ENCODE measurements at regions not wholly inside any gene's neighbourhood (a gene's known extent, or its start where the extent isn't known, plus 50 kb on each side); places are given as distances from the start of the nearest gene placed in this dataset.

DNA sequence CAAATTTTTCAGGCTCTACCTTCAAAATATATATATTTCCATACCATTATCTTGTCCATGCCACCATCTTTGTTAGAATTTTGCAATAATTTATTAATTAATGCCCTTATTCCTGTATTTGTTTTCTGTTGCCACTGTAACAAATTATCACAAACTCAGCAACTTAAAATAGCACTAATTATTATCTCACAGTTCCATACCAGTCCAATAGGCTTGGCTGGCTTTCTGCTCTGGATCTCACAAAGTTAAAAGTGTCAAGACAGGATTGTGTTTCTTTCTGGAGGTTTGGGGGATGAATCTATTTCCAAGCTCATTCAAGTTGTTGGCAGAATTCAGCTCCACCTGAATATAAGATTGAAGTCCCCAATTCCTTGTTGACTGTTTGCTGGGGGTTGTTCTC lies 58.6 kb upstream of the SLC38A4 start:
- no peak for ATAC-seq
- peaks cover 3 to 7% of the 10 kb centered on the region in 2 donors for H3K4me1 ChIP-seq
- DNase-seq: no peak
- no peak overlapping the region for H3K27ac ChIP-seq
- in situ Hi-C loops (cut with MboI; ENCODE audit: low sequenced_read_pairs in 4 of 4) (no loop called here), intact Hi-C loops (cut with DNase I; ENCODE audit: low total_unique reads) (no loop called here)
- no peaks in the 10 kb centered on the region for H3K27me3 ChIP-seq
- H3K36me3 ChIP-seq: no peaks in the 10 kb centered on the region
- TF ChIP-seq, protein P1, sequence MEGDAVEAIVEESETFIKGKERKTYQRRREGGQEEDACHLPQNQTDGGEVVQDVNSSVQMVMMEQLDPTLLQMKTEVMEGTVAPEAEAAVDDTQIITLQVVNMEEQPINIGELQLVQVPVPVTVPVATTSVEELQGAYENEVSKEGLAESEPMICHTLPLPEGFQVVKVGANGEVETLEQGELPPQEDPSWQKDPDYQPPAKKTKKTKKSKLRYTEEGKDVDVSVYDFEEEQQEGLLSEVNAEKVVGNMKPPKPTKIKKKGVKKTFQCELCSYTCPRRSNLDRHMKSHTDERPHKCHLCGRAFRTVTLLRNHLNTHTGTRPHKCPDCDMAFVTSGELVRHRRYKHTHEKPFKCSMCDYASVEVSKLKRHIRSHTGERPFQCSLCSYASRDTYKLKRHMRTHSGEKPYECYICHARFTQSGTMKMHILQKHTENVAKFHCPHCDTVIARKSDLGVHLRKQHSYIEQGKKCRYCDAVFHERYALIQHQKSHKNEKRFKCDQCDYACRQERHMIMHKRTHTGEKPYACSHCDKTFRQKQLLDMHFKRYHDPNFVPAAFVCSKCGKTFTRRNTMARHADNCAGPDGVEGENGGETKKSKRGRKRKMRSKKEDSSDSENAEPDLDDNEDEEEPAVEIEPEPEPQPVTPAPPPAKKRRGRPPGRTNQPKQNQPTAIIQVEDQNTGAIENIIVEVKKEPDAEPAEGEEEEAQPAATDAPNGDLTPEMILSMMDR (IDR thresholded peaks at IDR 0.05 in 4 of 5, conservative IDR thresholded peaks at IDR 0.05 in 1 of 5): no peak
- no peak for TF ChIP-seq POLR2A (IDR thresholded peaks at IDR 0.05)
- H3K4me3 ChIP-seq: no peak overlapping the region
- H3K9me3 ChIP-seq: no peaks in the 10 kb centered on the region

DNA sequence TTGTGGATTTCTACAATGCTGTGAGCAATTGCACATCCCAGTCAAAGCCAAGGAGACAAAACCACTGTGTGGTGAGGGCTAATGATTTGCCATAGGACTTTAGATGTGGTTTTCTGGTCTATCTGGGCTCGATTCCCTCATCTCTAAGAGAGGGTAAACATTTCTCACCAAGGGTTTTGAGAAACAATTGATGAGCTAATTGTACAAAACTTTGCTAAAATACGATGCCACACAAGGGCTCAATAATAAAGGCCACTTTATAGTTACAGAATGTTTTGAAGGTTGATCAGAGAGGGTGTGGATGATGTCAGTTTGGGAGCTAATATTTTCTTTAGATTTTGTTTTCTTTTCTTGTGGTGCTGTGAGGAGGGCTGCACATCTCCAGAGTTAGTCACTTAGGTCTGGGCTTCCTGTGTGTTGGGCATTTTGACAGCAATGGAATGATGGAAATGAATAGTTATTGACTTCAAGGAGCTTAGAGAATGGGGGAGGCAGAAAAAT lies 60.8 kb upstream of the SLC38A4 start:
- Histone ChIP-seq H3K4me1 (peaks cover 14 to 15% of the 10 kb centered on the region in 2 donors), H3K4me3 (no peak overlapping the region), H3K27ac (no peak overlapping the region), H3K27me3 (no peaks in the 10 kb centered on the region), H3K36me3 (no peaks in the 10 kb centered on the region), H3K9me3 (no peaks in the 10 kb centered on the region)
- no peak for TF ChIP-seq POLR2A (IDR thresholded peaks at IDR 0.05)
- TF ChIP-seq, protein P1 (IDR thresholded peaks at IDR 0.05 in 4 of 5, conservative IDR thresholded peaks at IDR 0.05 in 1 of 5): no peak
- DNase-seq: no peak
- intact Hi-C loops (cut with DNase I; ENCODE audit: low total_unique reads) (no loop called here), in situ Hi-C loops (cut with MboI; ENCODE audit: low sequenced_read_pairs in 4 of 4) (no loop called here)
- ATAC-seq: no peak

DNA sequence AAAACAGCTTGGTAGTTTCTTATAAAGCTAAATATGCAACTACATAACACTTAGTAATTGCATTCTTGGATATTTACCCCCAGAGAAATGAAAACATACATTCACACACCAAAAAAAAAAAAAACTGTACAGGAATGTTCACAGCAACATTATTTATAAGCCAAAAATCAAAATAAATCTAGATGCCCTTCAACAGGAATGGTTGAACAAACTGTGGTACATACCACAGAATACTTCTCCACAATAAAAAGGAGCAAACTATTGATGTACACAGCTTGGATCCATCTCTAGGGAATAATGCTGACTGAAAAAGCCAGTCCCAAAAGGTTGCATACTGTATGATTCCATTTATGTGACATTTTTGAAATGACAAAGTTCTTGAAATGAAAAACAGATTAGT lies 62.1 kb upstream of the SLC38A4 start:
- Histone ChIP-seq H3K27me3 (no peaks in the 10 kb centered on the region), H3K36me3 (no peaks in the 10 kb centered on the region), H3K4me3 (no peak overlapping the region), H3K4me1 (peaks cover 22 to 26% of the 10 kb centered on the region in 2 donors), H3K27ac (no peak overlapping the region), H3K9me3 (no peaks in the 10 kb centered on the region)
- intact Hi-C loops (cut with DNase I; ENCODE audit: low total_unique reads) (no loop called here), in situ Hi-C loops (cut with MboI; ENCODE audit: low sequenced_read_pairs in 4 of 4) (no loop called here)
- ATAC-seq (no peak), DNase-seq (no peak)
- no peak for TF ChIP-seq POLR2A (IDR thresholded peaks at IDR 0.05)

DNA sequence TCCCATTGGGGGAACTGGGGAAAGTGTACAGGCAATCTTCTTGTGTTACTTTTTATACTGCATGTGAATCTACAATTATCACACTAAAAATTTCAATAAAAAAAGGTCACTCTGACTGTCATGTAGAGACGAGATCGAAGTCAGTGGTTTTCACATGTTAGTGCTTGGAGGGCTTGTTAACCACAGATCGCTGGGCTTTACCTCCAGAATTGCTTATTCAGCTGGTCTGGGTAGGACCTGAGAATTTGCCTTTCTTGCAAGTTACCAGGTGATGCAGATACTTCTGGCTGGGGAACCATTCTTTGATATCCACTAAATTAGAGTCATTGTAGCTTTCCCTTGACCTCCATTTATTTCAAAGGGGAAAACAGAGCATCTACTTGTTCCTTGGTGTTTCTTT lies 62.8 kb upstream of the SLC38A4 start:
- H3K27me3 ChIP-seq: no peaks in the 10 kb centered on the region
- no peak overlapping the region for H3K4me3 ChIP-seq
- DNase-seq: no peak
- peaks cover 26 to 29% of the 10 kb centered on the region in 2 donors for H3K4me1 ChIP-seq
- no peak for TF ChIP-seq POLR2A (IDR thresholded peaks at IDR 0.05)
- TF ChIP-seq, protein P1 (IDR thresholded peaks at IDR 0.05 in 4 of 5, conservative IDR thresholded peaks at IDR 0.05 in 1 of 5): no peak
- in situ Hi-C loops (cut with MboI; ENCODE audit: low sequenced_read_pairs in 4 of 4) (no loop called here), intact Hi-C loops (cut with DNase I; ENCODE audit: low total_unique reads) (no loop called here)
- H3K36me3 ChIP-seq: no peaks in the 10 kb centered on the region
- ATAC-seq: no peak
- no peak overlapping the region for H3K27ac ChIP-seq
- no peaks in the 10 kb centered on the region for H3K9me3 ChIP-seq

DNA sequence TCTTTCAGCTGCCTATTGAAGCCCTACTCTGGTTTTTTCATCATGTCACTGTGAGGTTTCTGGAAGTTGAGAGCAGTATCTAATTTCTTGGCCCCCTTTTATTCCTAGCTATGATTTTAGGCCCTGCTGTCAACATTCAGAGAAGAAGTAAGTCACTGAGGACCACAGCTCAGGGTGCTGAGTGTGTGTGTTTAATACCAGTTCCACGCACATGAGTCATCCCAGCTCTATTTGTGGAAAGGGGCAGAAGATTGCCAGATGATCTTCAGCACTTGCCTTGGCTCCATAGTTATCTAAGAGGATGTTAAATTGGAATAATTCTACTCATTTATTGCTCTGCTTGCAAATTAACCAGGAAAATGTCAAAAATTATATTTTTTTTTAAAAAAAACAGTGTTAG lies 65.5 kb upstream of the SLC38A4 start:
- DNase-seq: peak; percentile 53
- H3K4me1 ChIP-seq: peaks cover 27 to 29% of the 10 kb centered on the region in 2 donors
- H3K27ac ChIP-seq: peak overlapping the region; percentile 70 to 85 (median 74)
- no peak overlapping the region for H3K4me3 ChIP-seq
- in situ Hi-C loops (cut with MboI; ENCODE audit: low sequenced_read_pairs in 4 of 4): no loop called here
- TF ChIP-seq, protein P1 (IDR thresholded peaks at IDR 0.05 in 4 of 5, conservative IDR thresholded peaks at IDR 0.05 in 1 of 5): no peak
- ATAC-seq: peak; percentile 84 to 88
- H3K27me3 ChIP-seq: no peaks in the 10 kb centered on the region
- no peaks in the 10 kb centered on the region for H3K36me3 ChIP-seq
- intact Hi-C loops (cut with DNase I; ENCODE audit: low total_unique reads): loop anchor here (5.0 kb wide), 2 partner anchors 59 to 119 kb away; no protein-coding TSS in a partner anchor
- H3K9me3 ChIP-seq: no peaks in the 10 kb centered on the region
